GM19023 (cell line): ENCODE measurements at regions not wholly inside any gene's neighbourhood (a gene's known extent, or its start where the extent isn't known, plus 50 kb on each side); places are given as distances from the start of the nearest gene placed in this dataset.

ENCODE experiments used
- ATAC-seq: cut with Tn5 transposase; IDR thresholded peaks from one replicate; pipeline ENCODE4 v1.9.1; 2021; ENCODE audit warnings: mild to moderate bottlenecking, moderate library complexity; ENCODE audit not compliant: unreplicated experiment

DNA sequence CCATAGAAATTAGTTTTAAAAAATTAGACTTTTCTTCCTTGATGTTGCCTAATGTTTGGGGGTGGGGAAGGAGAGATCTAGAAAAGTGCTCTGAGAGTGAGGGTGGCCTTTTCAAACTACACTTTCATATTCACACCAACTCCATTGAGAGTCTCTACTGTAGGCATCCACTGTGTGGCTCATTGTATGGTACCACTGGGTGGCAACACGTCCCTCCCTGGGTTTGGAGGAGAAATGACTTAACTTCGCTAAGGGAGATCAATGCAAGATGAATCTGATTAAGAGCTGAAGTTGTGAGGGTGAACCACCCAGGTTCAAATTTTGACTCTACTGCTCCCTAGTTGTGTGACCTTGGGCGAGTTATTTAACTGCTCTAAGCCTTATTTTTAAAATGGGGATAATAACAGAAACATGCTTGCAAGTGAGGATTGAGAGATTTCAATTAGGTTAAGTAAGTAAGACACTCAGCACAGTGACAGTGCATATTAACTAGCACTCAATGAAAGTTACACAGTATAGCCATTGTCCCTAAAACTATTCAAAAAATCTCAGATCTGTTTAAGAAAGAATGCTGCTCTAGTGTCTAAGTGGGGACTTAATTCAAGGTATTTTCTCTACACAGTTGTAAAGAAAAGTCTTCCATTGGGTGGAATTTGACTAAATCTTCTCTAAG, 193.5 kb upstream of the CNR1 start:
- no peak for ATAC-seq

DNA sequence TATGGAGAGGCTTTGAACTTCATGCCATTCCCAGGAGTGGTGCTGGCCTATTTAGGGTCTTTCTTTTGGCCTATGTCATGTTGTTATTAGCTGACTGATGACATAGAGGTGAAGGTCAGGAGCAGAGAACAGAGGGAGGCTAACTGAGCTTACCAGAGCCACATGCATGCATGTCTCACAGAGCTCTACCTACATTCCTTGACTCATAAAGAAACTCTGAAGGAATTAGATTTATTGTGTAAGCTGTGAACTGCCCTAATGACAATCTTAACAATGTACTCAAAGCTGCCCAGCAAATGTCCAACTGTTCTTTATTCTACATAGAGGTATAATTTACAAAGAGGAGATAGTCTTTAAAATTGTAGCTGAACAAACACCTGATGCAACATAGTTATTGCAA, 192.7 kb upstream of the CNR1 start:
- ATAC-seq = no peak

DNA sequence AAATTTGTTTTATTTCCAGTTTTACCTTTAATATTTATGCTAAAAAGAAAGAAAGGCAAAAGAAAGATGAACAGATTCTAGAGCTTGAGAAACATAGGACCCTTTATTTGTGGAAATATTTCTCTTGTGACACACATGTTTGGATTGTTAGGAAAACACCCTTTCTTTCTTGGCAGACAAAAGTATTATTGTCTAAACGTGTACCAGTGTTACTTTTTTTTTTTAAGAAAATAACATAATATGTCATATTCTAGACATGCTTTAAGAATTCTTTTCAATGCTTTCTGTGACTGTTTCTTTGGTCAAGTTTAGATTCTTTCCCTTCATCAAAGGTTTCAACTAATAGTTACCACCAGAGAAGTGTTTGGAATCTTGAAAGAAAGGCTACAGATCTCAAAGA, 183.4 kb upstream of the CNR1 start:
- ATAC-seq = no peak

DNA sequence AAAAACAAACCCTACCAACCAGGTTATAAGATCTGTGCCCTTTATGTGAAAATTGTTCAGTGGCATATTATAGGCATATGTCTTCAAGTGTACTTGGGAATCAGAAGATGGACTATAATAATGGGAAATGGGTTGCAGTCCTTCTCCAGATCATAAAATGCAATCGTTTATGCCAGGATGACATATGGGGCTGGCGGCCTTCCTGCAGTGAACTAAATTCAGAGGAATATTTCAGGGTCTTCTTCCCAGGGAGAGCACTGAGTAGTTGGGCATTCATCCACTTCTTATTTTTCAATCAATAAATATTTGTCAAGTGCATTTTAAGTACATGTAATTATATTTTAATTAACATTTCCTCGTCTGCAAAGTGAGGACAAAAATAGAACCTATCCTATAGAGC, 176.2 kb upstream of the CNR1 start:
- no peak for ATAC-seq

DNA sequence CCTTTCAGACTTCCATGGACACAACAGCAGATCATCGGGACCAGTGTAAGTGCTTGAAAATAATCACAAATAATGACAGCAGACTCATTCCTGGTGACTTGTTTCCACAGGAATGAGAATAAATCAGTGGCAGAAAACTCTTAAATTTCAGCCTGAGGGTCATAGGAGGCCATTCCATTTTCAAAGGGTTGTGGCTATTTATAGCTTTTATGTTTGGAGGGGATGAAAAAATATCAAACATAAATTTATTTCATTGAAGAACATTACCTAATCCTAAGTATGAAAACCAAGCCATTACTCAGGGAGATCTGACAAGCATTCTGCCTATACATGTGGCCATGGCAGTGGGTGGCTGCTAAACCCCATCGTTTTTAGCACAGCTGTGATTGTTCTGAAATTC, 173.6 kb upstream of the CNR1 start:
- no peak for ATAC-seq

DNA sequence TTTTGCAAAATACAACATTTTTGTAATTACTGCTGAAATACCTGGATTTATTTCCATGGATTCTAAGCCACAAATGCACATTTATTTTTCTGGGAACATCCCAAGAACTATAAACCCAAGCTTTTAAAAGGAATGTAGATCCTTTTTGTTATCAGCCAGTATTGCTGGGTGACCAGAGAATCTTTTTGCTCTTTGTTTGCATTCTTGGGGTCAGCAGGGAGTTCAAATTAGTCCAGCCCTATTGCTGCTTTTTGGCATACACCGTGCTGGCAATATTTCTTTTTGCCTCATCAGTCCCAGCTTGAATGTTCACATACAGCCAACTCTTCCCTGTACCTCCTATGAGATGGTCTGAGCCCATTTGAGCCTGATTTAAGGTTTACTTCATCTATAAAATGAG, 155.2 kb upstream of the CNR1 start:
- ATAC-seq = no peak

DNA sequence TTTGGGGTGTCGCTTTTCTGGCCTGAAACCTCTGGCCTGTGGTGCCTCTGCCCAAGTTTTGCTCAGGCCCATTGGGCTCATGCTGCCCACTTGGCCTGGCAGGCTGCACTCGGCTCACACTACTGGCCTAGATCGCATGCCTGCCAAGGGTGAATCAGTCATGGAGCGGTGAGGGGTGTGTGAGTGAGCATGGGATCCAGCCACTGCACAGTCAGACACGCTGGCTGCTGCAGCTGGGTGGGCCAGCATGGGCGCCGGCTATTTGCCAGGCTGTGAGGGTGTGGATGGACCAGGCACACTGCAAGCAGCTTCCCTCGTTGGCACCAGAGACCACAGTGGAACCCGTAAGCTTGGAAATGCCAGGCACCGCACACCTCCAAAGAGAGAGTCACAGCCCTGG, 145.4 kb upstream of the CNR1 start:
- no peak for ATAC-seq

DNA sequence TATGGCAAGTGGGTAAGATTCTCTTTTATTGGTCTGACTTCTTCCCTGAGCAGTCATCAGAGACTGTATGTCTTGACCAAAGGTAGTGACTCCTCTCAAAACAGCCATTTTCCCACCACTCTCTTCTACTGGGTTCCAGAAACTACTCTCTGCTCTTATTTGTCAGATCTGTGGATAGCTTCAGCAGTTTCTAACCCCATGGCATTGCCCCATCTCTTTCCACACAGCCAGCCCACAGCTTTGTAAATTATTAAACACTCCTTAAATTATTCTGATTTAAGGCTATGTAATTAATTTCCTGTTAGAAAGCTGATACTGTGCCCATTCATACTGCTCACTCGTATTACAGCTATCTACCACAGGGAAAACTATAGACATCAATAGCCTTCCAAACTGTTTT, 138.4 kb upstream of the CNR1 start:
- ATAC-seq = no peak

DNA sequence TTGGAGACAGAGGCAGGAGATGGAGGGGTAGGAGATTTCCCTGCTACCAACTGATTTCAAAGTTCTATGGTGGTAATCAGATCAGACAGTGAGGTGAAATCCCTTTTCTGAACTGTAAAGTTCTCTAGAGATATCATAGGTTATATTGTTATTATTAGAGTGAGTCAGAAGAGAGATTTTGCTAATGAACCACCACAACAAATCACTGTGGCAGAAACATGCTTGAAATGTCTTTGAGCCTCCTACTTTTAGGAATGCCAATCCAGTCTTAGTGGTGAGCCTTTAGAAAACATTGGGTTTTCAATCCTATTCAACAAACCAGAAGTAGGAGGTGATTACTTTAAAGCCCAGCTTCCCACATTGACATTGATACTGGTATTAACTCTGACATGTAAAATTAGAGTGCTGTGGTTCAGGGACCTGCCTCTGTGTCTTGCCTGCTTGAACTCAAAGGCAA, 136.7 kb upstream of the CNR1 start:
- ATAC-seq = no peak

DNA sequence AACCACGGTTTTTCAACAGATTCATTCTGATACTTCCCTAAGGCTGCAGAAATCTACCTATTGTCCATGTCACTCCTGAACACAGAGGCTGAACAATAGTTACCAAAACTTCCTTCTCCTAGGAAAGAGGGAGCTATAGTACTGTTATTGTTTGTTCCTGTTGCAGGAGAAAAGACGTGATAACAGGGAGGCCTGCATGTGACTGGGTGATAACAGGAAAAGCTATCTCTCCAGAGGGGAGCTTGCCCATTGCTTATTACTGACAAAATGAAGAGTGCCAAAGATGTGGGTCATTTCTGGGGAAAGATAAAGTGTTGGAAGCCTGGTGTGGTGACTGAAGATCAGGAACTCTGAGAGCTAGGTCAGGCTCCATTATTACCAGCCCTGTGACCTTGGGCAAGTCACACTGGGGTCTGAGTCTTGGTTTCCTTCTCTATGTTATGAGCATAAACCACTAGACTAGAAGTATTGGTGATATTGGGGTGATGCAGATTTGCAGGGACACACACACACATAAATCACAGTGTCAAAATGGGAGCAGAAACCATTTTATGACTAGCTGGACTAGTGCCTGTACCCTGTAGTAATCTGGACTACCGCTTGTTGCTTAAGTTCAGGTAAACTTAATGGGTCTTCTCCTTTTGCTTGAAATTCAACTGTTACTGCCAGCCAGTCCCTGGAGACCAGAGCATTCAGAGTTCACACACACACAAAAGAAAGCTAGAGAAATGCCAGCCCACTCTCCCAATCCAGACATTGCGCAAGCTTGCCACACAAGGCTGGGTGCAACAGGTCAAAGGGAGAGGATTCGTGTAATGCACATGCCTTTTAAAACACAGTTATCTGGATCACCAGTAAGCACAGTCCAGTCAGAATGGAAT, 136.0 kb upstream of the CNR1 start:
- no peak for ATAC-seq

DNA sequence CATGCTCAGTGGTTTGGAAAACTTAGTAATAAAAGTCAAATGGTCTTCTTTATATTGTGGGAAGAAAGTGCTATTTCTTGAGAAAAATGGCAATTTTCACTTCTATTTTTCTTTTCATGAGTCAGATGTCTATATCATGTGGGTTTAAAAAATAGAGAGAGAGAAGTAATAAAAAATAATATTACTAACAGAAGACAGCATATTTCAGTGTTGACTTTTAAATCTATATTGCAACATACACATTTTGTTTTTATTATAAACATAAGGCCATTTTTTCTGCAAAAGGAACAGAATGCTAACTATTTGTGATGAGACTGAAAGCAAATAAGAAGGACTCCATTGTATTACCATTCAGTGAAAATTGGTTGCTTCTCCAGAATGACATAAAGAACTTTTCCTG, 135.1 kb upstream of the CNR1 start:
- no peak for ATAC-seq

DNA sequence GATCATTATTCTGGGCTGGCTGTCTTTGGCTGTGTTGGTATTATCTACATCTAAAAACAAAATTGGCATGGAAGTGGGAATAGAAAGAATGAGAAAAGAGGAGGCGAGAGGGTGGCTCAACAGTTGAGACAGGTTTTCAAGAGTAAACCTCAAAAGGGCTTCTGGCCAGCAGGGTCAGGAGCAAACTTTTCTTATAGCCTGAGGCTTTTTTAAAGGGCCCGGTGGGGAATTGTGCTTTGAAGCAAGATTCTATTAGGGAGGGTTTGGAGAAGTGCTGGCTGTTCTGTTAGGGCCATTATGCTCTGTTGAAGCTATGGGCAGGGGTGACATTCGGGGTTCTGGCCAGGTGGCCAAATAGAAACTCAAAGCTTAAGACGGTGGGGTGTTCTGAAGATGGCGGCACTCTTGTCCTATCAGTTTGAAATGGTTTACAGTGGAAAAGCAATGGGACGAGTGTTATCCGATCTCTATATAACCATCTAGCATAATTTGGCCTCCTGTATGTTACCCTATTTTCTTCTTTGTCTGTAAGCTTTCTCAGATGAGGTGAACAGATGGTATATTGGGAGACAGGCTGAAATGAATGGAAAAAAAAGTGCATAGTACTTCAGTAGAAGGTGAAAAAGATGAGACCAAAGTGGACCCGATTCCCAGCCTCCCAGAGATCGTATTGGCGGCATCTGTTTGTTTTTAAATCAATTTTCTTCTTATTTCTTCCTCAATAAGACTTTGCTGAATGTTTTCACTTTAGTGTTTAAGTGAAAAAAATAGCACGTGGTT, 132.1 kb upstream of the CNR1 start:
- no peak for ATAC-seq

DNA sequence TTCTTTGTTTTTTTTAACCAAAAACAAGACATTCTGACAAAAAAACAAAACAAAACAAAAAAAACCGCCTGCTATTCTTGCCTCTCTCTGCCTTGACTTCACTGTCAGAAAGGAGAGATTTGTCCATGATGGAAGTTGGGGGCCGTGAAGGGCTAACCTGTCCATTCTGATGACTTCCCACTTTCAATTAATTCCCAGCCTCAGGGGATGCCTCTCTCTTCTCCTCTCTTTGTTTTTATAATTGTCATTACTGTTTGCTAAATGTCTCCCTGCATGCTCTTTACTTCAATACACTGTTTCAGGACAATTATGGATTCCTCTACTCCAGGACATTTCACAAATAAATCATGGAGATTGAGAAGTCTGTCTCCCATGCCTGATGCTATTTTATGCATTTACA, 130.5 kb upstream of the CNR1 start:
- ATAC-seq = no peak

DNA sequence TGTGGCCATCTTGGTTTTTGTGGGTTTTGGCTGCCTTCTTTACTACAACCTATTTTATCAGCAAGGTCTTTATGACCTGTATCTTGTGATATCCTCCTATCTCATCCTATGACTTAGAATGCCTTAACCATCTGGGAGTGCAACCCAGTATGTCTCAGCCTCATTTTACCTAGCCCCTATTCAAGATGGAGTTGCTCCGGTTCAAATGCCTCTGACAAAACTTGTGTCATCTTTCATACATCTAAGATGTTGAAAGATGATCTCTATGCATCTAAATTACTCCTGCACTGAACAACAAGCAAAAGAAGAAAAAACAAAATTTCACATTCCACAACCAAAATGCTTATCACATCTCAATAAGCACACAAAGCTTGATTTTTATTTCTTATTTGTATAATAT, 129.5 kb upstream of the CNR1 start:
- no peak for ATAC-seq

DNA sequence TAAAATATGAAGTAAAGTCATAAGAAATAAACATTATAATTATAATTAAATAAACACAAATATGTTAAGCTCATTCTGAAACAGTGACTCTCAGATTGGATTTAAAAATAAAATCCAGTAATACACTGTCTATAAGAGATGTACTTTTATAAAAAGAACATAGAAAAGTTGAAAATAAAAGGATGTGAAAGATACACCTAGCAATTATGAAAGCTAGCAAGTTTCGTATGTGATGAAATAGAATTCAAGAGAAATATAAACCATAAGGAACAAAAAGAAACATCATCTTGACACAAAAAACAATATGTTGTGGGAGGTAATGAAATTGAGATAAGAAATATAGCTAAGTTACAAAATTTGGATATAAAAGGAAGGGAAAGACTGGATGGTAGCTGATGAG, 128.6 kb upstream of the CNR1 start:
- no peak for ATAC-seq

DNA sequence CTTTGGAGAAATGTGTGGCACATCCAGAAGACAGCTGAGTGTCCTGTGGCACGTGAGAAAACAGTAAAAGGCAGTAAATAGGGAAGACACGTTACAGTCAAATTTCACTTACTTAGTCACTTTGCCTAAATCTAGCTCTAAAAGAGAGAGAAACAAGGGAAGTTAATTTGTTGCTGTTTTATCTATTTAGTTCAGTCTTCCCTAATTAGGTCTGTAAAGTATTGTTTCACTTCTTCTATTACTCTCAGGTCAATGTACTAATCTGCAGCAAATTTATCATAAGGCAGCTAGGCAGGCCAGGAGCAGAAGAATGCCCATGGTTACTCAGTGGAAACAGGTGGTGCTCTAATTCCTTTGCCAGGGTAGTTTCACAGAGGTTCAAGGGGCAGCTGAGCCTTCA, 124.3 kb upstream of the CNR1 start:
- ATAC-seq = no peak

DNA sequence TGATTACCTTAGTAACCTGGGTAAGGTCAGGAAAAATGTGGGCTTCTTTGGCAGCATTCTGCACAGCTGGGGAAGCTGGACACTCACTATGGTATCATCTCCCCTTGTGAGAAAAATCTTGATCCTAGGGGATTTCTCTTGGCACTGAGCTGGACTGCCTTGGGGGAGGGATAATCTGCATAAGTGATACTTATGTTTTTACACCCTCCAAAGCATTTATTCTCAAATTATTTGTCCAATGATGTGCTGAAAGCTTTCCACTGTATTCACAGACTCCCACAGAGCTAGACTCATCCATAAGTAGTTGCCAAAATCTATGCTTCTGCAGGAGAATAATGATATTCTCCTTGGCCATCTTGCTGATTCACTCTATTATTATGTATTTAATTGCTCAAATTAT, 121.5 kb upstream of the CNR1 start:
- ATAC-seq = no peak

DNA sequence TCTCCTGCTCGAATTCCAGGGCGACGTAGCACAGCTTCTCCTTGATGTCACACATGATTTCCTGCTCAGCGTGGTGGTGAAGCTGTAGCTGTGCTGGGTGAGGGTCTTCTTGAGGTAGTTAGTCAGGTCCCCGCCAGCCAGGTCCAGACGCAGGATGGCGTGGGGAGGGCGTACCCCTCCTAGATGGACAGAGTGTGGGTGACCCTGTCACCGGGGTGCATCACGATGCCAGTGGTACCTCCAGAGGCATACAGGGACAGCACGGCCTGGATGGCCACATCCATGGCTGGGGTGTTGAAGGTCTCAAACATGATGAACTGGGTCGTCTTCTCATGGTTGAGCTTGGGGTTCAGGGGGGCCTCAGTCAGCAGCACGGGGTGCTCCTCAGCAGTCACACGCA, 110.2 kb upstream of the CNR1 start:
- no peak for ATAC-seq

DNA sequence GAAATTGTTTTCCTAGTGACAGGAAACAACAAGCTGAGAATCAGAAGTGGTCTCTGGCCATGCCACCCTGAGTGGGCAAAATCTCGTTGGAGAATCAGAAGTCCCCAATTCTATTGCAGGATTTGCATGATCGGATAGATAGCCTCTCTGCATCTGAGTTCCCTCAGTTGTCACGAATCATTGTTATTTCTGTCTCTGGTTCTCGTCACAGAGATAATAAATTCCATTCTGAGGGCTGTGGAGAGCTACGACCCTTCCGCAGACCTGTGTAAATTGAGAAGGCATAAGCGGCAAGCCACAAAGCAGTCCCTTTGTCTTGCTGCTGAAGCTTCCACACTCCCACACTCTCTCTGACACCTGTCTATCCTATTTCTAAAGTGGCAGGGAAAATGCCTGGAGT, 102.4 kb upstream of the CNR1 start:
- no peak for ATAC-seq

DNA sequence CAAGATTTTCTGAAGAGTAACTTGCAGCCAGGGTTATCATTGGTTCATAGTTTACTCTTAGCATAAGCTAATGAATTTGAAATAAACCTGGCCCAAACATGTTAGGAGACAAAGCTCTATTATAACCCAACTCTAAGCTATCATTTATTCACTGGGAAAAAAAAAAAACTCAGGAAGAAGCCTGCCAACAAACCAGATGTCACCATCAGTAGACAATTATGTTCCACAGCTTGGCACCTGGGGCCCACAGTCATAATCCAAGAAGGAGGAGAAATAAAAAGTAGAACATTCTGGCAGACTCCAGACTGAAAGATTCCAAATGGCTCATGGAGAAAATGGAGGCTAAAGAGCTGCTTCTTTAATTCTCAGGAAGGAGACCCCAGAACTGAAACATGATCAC, 100.0 kb upstream of the CNR1 start:
- ATAC-seq = no peak

DNA sequence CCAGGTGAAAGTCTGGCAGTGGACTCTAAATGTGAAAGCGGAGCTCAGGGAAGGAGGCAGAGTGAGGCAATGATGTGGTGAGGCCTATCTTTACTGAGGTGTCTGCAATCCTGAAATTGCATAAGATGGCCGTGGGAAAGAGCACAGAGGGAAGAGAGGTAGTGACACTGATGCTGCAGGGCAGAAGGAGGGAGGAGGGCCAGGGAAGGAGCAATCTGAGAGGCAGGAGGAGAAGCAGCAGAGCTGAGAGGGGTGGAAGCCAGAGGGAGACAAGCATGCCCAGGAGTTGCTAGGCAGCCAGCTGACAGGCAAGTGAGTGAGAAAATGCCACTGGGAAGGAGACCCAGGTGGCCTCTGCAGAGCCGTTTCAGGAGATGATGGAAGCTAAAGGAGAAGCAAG, 97.4 kb upstream of the CNR1 start:
- no peak for ATAC-seq

DNA sequence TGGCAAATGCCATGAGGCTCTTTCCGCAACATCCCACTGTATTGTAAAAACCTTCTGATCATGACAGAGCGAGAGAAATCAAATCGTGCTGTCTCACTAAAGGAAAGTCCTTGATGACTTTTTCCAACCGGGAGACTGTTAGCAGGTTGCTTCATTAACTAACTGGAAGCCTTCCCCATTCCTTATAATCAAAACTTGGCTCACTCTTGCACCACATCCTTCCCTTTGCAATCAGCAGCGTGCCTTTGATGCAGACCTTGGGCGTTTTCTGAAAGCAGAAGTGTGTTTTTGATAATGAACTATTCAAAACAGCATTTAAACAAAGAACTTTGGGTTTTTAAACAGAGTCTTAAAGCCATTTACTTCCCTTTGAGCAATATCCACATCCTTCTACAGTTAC, 96.2 kb upstream of the CNR1 start:
- ATAC-seq = no peak
